T-helper 2 cell (primary cell): ENCODE measurements at regions not wholly inside any gene's neighbourhood (a gene's known extent, or its start where the extent isn't known, plus 50 kb on each side); places are given as distances from the start of the nearest gene placed in this dataset.
A peak's percentile ranks its signal among the peaks of the same experiment; 100 is the strongest.
"Not testable (repeated sequence)": the region's sequence is repeated elsewhere in the genome, so short reads cannot be mapped to it uniquely, and the experiment has no call there.

Experiments
- DNase-seq, 5 experiments: peaks; one replicate each; pipeline versions ENCODE4 v3.0.0 to v3.0.0-alpha.2; 2012 to 2022

GRCh38 chr1:197985351-197985750, 68.2 kb downstream of the LHX9 start:
- no peak for DNase-seq

- no peak for DNase-seq
These were observed 69.6 kb downstream of the LHX9 start for GRCh38 chr1:197986817-197987216.

GRCh38 chr1:197987294-197987693, 70.1 kb downstream of the LHX9 start:
- DNase-seq: no peak

GRCh38 chr1:197988581-197988980, 71.4 kb downstream of the LHX9 start:
- not testable (repeated sequence) for DNase-seq

GRCh38 chr1:197989058-197989457, 71.9 kb downstream of the LHX9 start:
- DNase-seq: no peak

GRCh38 chr1:197991594-197991993, 74.4 kb downstream of the LHX9 start:
- no peak for DNase-seq

- peak in 1 of 5 experiments; percentile 26 for DNase-seq
These were observed 77.8 kb downstream of the LHX9 start for GRCh38 chr1:197994907-197995407.

GRCh38 chr1:197995408-197996258, 78.5 kb downstream of the LHX9 start:
- no peak for DNase-seq

GRCh38 chr1:197996259-197996512, 79.0 kb downstream of the LHX9 start:
- not testable (repeated sequence) for DNase-seq

GRCh38 chr1:197998110-197998509, 80.9 kb downstream of the LHX9 start:
- peak in 1 of 5 experiments; percentile 10 for DNase-seq

- DNase-seq: peak in 1 of 5 experiments; percentile 51
These were observed 84.7 kb downstream of the LHX9 start for GRCh38 chr1:198001776-198002408.

- no peak for DNase-seq
These were observed 86.3 kb downstream of the LHX9 start for GRCh38 chr1:198003468-198003867.

- DNase-seq: no peak
These were observed 89.8 kb downstream of the LHX9 start for GRCh38 chr1:198007011-198007410.

GRCh38 chr1:198007687-198008607, 90.8 kb downstream of the LHX9 start:
- DNase-seq: no peak

- no peak for DNase-seq
These were observed 97.2 kb downstream of the LHX9 start for GRCh38 chr1:198014355-198014754.

GRCh38 chr1:198015309-198015708, 98.1 kb downstream of the LHX9 start:
- DNase-seq: no peak

GRCh38 chr1:198018529-198018928, 101.4 kb downstream of the LHX9 start:
- DNase-seq: no peak

GRCh38 chr1:198019126-198019525, 102.0 kb downstream of the LHX9 start:
- DNase-seq: no peak

- no peak for DNase-seq
These were observed 107.2 kb downstream of the LHX9 start for GRCh38 chr1:198024336-198024735.

- DNase-seq: no peak
These were observed 107.6 kb downstream of the LHX9 start for GRCh38 chr1:198024782-198025181.

GRCh38 chr1:198030682-198031081, 113.5 kb downstream of the LHX9 start:
- no peak for DNase-seq

- DNase-seq: no peak
These were observed 113.9 kb downstream of the LHX9 start for GRCh38 chr1:198031086-198031485.

GRCh38 chr1:198032668-198033067, 115.5 kb downstream of the LHX9 start:
- DNase-seq: peak in 1 of 5 experiments; percentile 50
